HepG2 (cell line): ENCODE measurements at regions not wholly inside any gene's neighbourhood (a gene's known extent, or its start where the extent isn't known, plus 50 kb on each side); places are given as distances from the start of the nearest gene placed in this dataset.

Experiments used
- ARNT2 ChIP-seq: sonication (generic); formaldehyde crosslinking; IDR thresholded peaks from 2 replicates; pipeline ENCODE4 v1.8.0; 2022; ENCODE audit warnings: mild to moderate bottlenecking, low read depth, missing genetic modification reagents, moderate library complexity
- DNMT1 ChIP-seq: sonication (generic); formaldehyde crosslinking; IDR thresholded peaks from 2 replicates; pipeline ENCODE4 v1.5.1; 2020; ENCODE audit warnings: mild to moderate bottlenecking, missing genetic modification reagents
- FOXJ3 ChIP-seq: sonication (generic); formaldehyde crosslinking; IDR thresholded peaks from 2 replicates; pipeline ENCODE4 v1.4.0; 2020; ENCODE audit warnings: missing genetic modification reagents, mild to moderate bottlenecking, borderline replicate concordance
- HNF4A ChIP-seq: sonication (generic); formaldehyde crosslinking; IDR thresholded peaks from 2 replicates; pipeline ENCODE4 v1.4.0; 2020; ENCODE audit warnings: missing genetic modification reagents
- JARID2 ChIP-seq: sonication (generic); formaldehyde crosslinking; IDR thresholded peaks from 2 replicates; pipeline ENCODE4 v1.8.1; 2023; ENCODE audit warnings: missing genetic modification reagents, inconsistent platforms; ENCODE audit not compliant: insufficient replicate concordance
- MAF1 ChIP-seq: sonication (generic); formaldehyde crosslinking; IDR thresholded peaks from 2 replicates; pipeline ENCODE4 v1.5.0; 2020; ENCODE audit warnings: missing genetic modification reagents, borderline replicate concordance
- MEIS1 ChIP-seq: sonication (generic); formaldehyde crosslinking; IDR thresholded peaks from 2 replicates; pipeline ENCODE4 v1.9.0; 2021; ENCODE audit warnings: mild to moderate bottlenecking, missing genetic modification reagents, moderate library complexity, borderline replicate concordance
- ONECUT2 ChIP-seq: sonication (generic); formaldehyde crosslinking; IDR thresholded peaks from 2 replicates; pipeline ENCODE4 v1.4.0; 2020; ENCODE audit warnings: missing genetic modification reagents
- SETDB1 ChIP-seq: sonication (generic); formaldehyde crosslinking; IDR thresholded peaks from 2 replicates; pipeline ENCODE4 v1.5.1; 2020; ENCODE audit warnings: missing genetic modification reagents, mild to moderate bottlenecking, borderline replicate concordance
- SIN3B ChIP-seq: fragments of 150-350 bp; IDR thresholded peaks from 2 replicates; pipeline ENCODE4 v1.6.1; 2014; ENCODE audit warnings: low read length
- SPEN ChIP-seq: sonication (generic); formaldehyde crosslinking; IDR thresholded peaks from 2 replicates; pipeline ENCODE4 v1.5.1; 2020; ENCODE audit warnings: low read depth, mild to moderate bottlenecking, missing genetic modification reagents
- SRY ChIP-seq: sonication (generic); formaldehyde crosslinking; IDR thresholded peaks from 2 replicates; pipeline ENCODE4 v1.8.0; 2022; ENCODE audit warnings: mild to moderate bottlenecking, missing genetic modification reagents
- TBX3 ChIP-seq: fragments of 450-650 bp; IDR thresholded peaks from 2 replicates; pipeline ENCODE4 v1.6.1; 2017; ENCODE audit warnings: antibody characterized with exemption, mild to moderate bottlenecking, inconsistent platforms, borderline replicate concordance
- TEF ChIP-seq: sonication (generic); formaldehyde crosslinking; IDR thresholded peaks from 2 replicates; pipeline ENCODE4 v1.5.0; 2020; ENCODE audit warnings: missing genetic modification reagents
- ZHX2 ChIP-seq, 2 experiments: sonication (generic) in 1 of 2; formaldehyde crosslinking in 1 of 2; IDR thresholded peaks; 2 replicates each; pipeline versions ENCODE4 v1.6.1 to v1.9.0; 2014 to 2022; ENCODE audit warnings: antibody characterized with exemption in 1 of 2, borderline replicate concordance in 1 of 2, inconsistent platforms in 1 of 2, low read depth in 1 of 2, missing genetic modification reagents in 1 of 2
- ZNF136 ChIP-seq: sonication (generic); formaldehyde crosslinking; IDR thresholded peaks from 2 replicates; pipeline ENCODE4 v1.8.1; 2022; ENCODE audit warnings: low read depth, mild to moderate bottlenecking, moderate library complexity, missing genetic modification reagents
- ZNF234 ChIP-seq: sonication (generic); formaldehyde crosslinking; conservative IDR thresholded peaks from 2 replicates; pipeline ENCODE4 v1.5.1; 2020; ENCODE audit warnings: mild to moderate bottlenecking, missing genetic modification reagents
- ZNF280B ChIP-seq: sonication (generic); formaldehyde crosslinking; IDR thresholded peaks from 2 replicates; pipeline ENCODE4 v1.5.0; 2020; ENCODE audit warnings: missing genetic modification reagents, mild to moderate bottlenecking, borderline replicate concordance
- ZNF713 ChIP-seq: sonication (generic); formaldehyde crosslinking; IDR thresholded peaks from 2 replicates; pipeline ENCODE4 v1.4.0; 2020; ENCODE audit warnings: mild to moderate bottlenecking, missing genetic modification reagents
- ZNF749 ChIP-seq: sonication (generic); formaldehyde crosslinking; IDR thresholded peaks from 2 replicates; pipeline ENCODE4 v1.8.0; 2022; ENCODE audit warnings: mild to moderate bottlenecking, missing genetic modification reagents, moderate library complexity, borderline replicate concordance

GRCh38 chr4:3836756-3837601 lies 70.8 kb downstream of the ADRA2C start (continued):
- no peak for TF ChIP-seq SIN3B
- no peak for TF ChIP-seq SETDB1 (CRISPR knock-in tag)
- no peak for TF ChIP-seq ZNF136 (CRISPR knock-in tag)
- TF ChIP-seq MAF1 (CRISPR knock-in tag), result peak; percentile 50; the same call in 1 of the 2 replicates
- TF ChIP-seq HNF4A (CRISPR knock-in tag), result peak; percentile 81
- TF ChIP-seq FOXJ3 (CRISPR knock-in tag), result peak; percentile 76
- no peak for TF ChIP-seq ZNF713
- TF ChIP-seq SRY (CRISPR knock-in tag), result no peak
- TF ChIP-seq TEF (CRISPR knock-in tag), result no peak
- no peak for TF ChIP-seq JARID2
- TF ChIP-seq SPEN (CRISPR knock-in tag), result peak; percentile 79
- TF ChIP-seq TBX3, result peak; percentile 99
- TF ChIP-seq MEIS1 (CRISPR knock-in tag), result peak; percentile 95
- TF ChIP-seq ZNF280B (CRISPR knock-in tag), result peak; percentile 96
- TF ChIP-seq ZNF234 (CRISPR knock-in tag), result no peak
- TF ChIP-seq ZNF749 (CRISPR knock-in tag), result peak; percentile 18; the same call in 1 of the 2 replicates
- peak; percentile 51; the same call in 1 of the 2 replicates for TF ChIP-seq DNMT1
- peak; percentile 97 for TF ChIP-seq ARNT2 (CRISPR knock-in tag)
- TF ChIP-seq ZHX2 (IDR thresholded peaks at IDR 0.05; ENCODE audit: low read depth), result peak; percentile 62; the same call in 1 of the 2 replicates
- no peak for TF ChIP-seq ZHX2 (CRISPR knock-in tag; IDR thresholded peaks at IDR 0.05; ENCODE audit: borderline replicate concordance)
- TF ChIP-seq ONECUT2, result peak; percentile 61
